Thyroid gland (tissue), 4 donors: ENCODE measurements at regions not wholly inside any gene's neighbourhood (a gene's known extent, or its start where the extent isn't known, plus 50 kb on each side); places are given as distances from the start of the nearest gene placed in this dataset.

ENCODE experiments used
- POLR2A ChIP-seq, 2 donors: fragments of 450-650 bp; IDR thresholded peaks; one replicate each; pipeline ENCODE4 v1.6.1; 2017; ENCODE audit warnings: antibody characterized with exemption in 2 of 2, mild to moderate bottlenecking in 2 of 2, moderate library complexity in 1 of 2
- TF ChIP-seq, protein P1 (sequence below), 6 experiments: fragments of 200-600 bp in 3 of 6; fragments of 450-650 bp in 3 of 6; sonication (generic) in 3 of 6; IDR thresholded peaks; one replicate each; pipeline ENCODE4 v1.5.1; 2016 to 2019; ENCODE audit warnings: antibody characterized with exemption in 6 of 6, mild to moderate bottlenecking in 2 of 6, inconsistent platforms in 1 of 6, moderate library complexity in 1 of 6

GRCh38 chr7:96530786-96531185 lies 178.9 kb downstream of the SEM1 start:
- TF ChIP-seq, protein P1, sequence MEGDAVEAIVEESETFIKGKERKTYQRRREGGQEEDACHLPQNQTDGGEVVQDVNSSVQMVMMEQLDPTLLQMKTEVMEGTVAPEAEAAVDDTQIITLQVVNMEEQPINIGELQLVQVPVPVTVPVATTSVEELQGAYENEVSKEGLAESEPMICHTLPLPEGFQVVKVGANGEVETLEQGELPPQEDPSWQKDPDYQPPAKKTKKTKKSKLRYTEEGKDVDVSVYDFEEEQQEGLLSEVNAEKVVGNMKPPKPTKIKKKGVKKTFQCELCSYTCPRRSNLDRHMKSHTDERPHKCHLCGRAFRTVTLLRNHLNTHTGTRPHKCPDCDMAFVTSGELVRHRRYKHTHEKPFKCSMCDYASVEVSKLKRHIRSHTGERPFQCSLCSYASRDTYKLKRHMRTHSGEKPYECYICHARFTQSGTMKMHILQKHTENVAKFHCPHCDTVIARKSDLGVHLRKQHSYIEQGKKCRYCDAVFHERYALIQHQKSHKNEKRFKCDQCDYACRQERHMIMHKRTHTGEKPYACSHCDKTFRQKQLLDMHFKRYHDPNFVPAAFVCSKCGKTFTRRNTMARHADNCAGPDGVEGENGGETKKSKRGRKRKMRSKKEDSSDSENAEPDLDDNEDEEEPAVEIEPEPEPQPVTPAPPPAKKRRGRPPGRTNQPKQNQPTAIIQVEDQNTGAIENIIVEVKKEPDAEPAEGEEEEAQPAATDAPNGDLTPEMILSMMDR (IDR thresholded peaks at IDR 0.05), result no peak
- TF ChIP-seq POLR2A (IDR thresholded peaks at IDR 0.05), result no peak
